Lower lobe of right lung (tissue), 2 donors: ENCODE measurements at regions not wholly inside any gene's neighbourhood (a gene's known extent, or its start where the extent isn't known, plus 50 kb on each side); places are given as distances from the start of the nearest gene placed in this dataset.
"Not testable (repeated sequence)": the region's sequence is repeated elsewhere in the genome, so short reads cannot be mapped to it uniquely, and the experiment has no call there.

Experiments
- ATAC-seq, 2 donors: fragments of 200-7000 bp; cut with Tn5 transposase; one replicate each; pipeline ENCODE4 v1.9.1; 2020 to 2022; ENCODE audit warnings: mild to moderate bottlenecking in 2 of 2, moderate library complexity in 2 of 2
- DNase-seq: peaks from one replicate; pipeline ENCODE4 v3.0.0-alpha.2; 2020
- H3K27ac ChIP-seq: fragments of 200-600 bp; one replicate; pipeline ENCODE4 v1.8.0; 2022
- H3K27me3 ChIP-seq: fragments of 200-600 bp; one replicate; pipeline ENCODE4 v1.8.0; 2022; ENCODE audit warnings: low read depth
- H3K36me3 ChIP-seq: fragments of 200-600 bp; one replicate; pipeline ENCODE4 v1.8.0; 2022; ENCODE audit warnings: mild to moderate bottlenecking
- H3K4me1 ChIP-seq: fragments of 200-600 bp; one replicate; pipeline ENCODE4 v1.8.0; 2022
- H3K4me3 ChIP-seq: fragments of 200-600 bp; one replicate; pipeline ENCODE4 v1.8.0; 2022; ENCODE audit warnings: mild to moderate bottlenecking
- H3K9me3 ChIP-seq: fragments of 200-600 bp; one replicate; pipeline ENCODE4 v1.8.0; 2022
- CTCF ChIP-seq: fragments of 200-600 bp; IDR thresholded peaks from one replicate; pipeline ENCODE4 v1.8.0; 2022; ENCODE audit warnings: antibody characterized with exemption, mild to moderate bottlenecking
- intact Hi-C: fragments of 100-400 bp; cut with DNase I; formaldehyde crosslinking; loops from one replicate; pipeline ENCODE4 v1.11.0; 2022
- donor health status: DM: no; HTN: yes; CAD: no; lungs with severe emphysema.

DNA sequence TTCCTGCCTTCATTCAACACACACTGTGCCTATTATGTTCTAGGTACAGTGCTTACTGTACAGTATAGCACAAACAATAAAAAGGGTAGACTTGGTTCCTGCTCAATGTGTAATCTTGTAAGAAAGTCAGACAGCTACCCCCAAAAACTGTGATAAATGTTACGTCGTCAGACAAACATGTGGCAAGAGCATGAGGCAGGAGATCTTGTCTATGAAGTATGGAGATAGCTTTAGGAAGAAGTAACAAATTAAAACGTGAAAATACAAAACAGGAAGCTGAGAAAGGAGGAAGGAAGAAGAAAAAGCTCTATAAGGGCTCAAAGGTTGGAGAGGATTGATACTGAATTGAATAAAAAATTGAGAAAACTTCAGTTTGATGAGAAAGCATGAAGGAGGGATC is 276.2 kb upstream of the HNRNPA3 start:
- intact Hi-C loops, result no loop called here
- TF ChIP-seq CTCF, result no peak
- Histone ChIP-seq H3K36me3 (no peaks in the 10 kb centered on the region), H3K9me3 (no peaks in the 10 kb centered on the region), H3K27ac (no peak overlapping the region), H3K27me3 (no peaks in the 10 kb centered on the region), H3K4me3 (no peak overlapping the region), H3K4me1 (no peaks in the 10 kb centered on the region)
- ATAC-seq (no peak), DNase-seq (no peak)

DNA sequence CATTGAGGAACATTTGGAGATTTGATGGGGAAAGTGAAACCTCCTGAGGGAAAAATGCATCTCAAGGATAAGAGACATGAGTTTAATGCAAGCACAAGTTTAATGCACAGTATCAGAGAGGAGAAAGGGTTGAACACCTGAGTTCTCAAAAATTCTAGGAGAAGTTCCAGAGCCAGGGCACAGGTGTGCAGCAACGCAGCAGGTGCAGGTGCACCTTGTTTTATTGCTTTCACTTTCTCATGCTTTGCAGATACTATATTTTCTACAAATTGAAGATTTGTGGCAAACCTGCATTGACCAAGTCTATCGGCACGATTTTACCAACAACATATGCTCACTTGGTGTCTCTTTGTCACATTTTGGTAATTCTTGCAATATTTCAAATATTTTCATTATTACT is 267.6 kb upstream of the HNRNPA3 start:
- no peaks in the 10 kb centered on the region for H3K9me3 ChIP-seq
- H3K4me3 ChIP-seq, result no peak overlapping the region
- H3K4me1 ChIP-seq, result no peaks in the 10 kb centered on the region
- no peak for TF ChIP-seq CTCF
- H3K27me3 ChIP-seq, result no peaks in the 10 kb centered on the region
- DNase-seq (no peak), ATAC-seq (no peak)
- no peak overlapping the region for H3K27ac ChIP-seq
- intact Hi-C loops, result no loop called here
- H3K36me3 ChIP-seq, result no peaks in the 10 kb centered on the region

GRCh38 chr2:176947754-176948153 is 264.8 kb upstream of the HNRNPA3 start:
- intact Hi-C loops, result no loop called here
- Histone ChIP-seq H3K4me3 (no peak overlapping the region), H3K27ac (no peak overlapping the region), H3K4me1 (no peaks in the 10 kb centered on the region), H3K9me3 (no peaks in the 10 kb centered on the region), H3K36me3 (no peaks in the 10 kb centered on the region), H3K27me3 (no peaks in the 10 kb centered on the region)
- ATAC-seq (no peak), DNase-seq (no peak)
- TF ChIP-seq CTCF, result no peak

GRCh38 chr2:176951218-176951617 is 261.4 kb upstream of the HNRNPA3 start:
- H3K27me3 ChIP-seq, H3K4me1 ChIP-seq, ATAC-seq, H3K36me3 ChIP-seq, H3K9me3 ChIP-seq, DNase-seq, H3K27ac ChIP-seq, H3K4me3 ChIP-seq, intact Hi-C loops: not testable (repeated sequence)

GRCh38 chr2:176956791-176957190 is 255.8 kb upstream of the HNRNPA3 start:
- H3K9me3 ChIP-seq, result no peaks in the 10 kb centered on the region
- no peak for ATAC-seq
- H3K4me3 ChIP-seq, result no peak overlapping the region
- no peak for TF ChIP-seq CTCF
- H3K4me1 ChIP-seq, result no peaks in the 10 kb centered on the region
- H3K36me3 ChIP-seq, result no peaks in the 10 kb centered on the region
- H3K27me3 ChIP-seq, result no peaks in the 10 kb centered on the region
- DNase-seq, result no peak
- no peak overlapping the region for H3K27ac ChIP-seq
- intact Hi-C loops, result no loop called here

DNA sequence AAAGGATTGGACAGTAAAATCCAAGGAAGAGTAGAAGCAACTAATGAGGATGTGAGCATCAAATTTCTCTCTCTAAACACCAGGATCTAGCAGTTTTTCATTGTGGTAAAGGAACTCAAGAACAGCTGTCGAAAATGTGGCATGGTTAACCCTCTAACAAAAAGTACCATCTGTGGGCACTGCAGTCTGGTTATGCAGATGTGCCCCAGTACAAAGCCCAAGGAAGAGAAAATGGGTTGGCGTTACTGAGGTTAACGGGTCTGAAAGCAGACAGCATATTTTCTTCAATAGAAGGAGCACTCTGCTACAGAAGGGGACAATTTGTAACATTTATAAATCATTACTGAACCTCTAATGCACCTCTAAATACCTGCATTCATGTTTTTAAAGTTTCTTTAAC is 253.0 kb upstream of the HNRNPA3 start:
- Histone ChIP-seq H3K36me3 (no peaks in the 10 kb centered on the region), H3K27ac (no peak overlapping the region), H3K4me1 (no peaks in the 10 kb centered on the region), H3K9me3 (no peaks in the 10 kb centered on the region), H3K4me3 (no peak overlapping the region), H3K27me3 (no peaks in the 10 kb centered on the region)
- ATAC-seq (no peak), DNase-seq (no peak)
- intact Hi-C loops, result no loop called here
- no peak for TF ChIP-seq CTCF
